ENCODE measurements at regions not wholly inside any gene's neighbourhood (a gene's known extent, or its start where the extent isn't known, plus 50 kb on each side); places are given as distances from the start of the nearest gene placed in this dataset.

- H3K27me3 Mint-ChIP-seq, result peaks cover 17% of the 10 kb centered on the region
- no peak for DNase-seq (ENCODE audit: extremely low spot score, unreplicated experiment)
- H3K27ac Mint-ChIP-seq, result peak overlapping the region; percentile 82
- TF ChIP-seq, protein P1, sequence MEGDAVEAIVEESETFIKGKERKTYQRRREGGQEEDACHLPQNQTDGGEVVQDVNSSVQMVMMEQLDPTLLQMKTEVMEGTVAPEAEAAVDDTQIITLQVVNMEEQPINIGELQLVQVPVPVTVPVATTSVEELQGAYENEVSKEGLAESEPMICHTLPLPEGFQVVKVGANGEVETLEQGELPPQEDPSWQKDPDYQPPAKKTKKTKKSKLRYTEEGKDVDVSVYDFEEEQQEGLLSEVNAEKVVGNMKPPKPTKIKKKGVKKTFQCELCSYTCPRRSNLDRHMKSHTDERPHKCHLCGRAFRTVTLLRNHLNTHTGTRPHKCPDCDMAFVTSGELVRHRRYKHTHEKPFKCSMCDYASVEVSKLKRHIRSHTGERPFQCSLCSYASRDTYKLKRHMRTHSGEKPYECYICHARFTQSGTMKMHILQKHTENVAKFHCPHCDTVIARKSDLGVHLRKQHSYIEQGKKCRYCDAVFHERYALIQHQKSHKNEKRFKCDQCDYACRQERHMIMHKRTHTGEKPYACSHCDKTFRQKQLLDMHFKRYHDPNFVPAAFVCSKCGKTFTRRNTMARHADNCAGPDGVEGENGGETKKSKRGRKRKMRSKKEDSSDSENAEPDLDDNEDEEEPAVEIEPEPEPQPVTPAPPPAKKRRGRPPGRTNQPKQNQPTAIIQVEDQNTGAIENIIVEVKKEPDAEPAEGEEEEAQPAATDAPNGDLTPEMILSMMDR (conservative IDR thresholded peaks at IDR 0.05), result no peak
- H3K4me3 Mint-ChIP-seq, result no peak overlapping the region
- H3K4me1 Mint-ChIP-seq (ENCODE audit: unreplicated experiment), result peaks cover 4% of the 10 kb centered on the region
- H3K9me3 Mint-ChIP-seq, result no peaks in the 10 kb centered on the region
- H3K36me3 Mint-ChIP-seq, result no peaks in the 10 kb centered on the region
Observed at GRCh38 chr14:36383767-36384431, 63.5 kb upstream of the MBIP start.

GRCh38 chr14:36373982-36374673 lies 53.7 kb upstream of the MBIP start:
- peaks cover 27% of the 10 kb centered on the region for H3K27me3 Mint-ChIP-seq

More at GRCh38 chr14:36373982-36374673, 53.7 kb upstream of the MBIP start:
- TF ChIP-seq, protein P1 (conservative IDR thresholded peaks at IDR 0.05), result peak; percentile 89
- peak; percentile 81 for DNase-seq (ENCODE audit: extremely low spot score, unreplicated experiment)
- peaks cover 4% of the 10 kb centered on the region for H3K4me1 Mint-ChIP-seq (ENCODE audit: unreplicated experiment)
- no peaks in the 10 kb centered on the region for H3K36me3 Mint-ChIP-seq
- no peak overlapping the region for H3K4me3 Mint-ChIP-seq
- no peaks in the 10 kb centered on the region for H3K9me3 Mint-ChIP-seq
- no peak overlapping the region for H3K27ac Mint-ChIP-seq
